Umbilical cord (tissue), 1 donor: ENCODE measurements at regions not wholly inside any gene's neighbourhood (a gene's known extent, or its start where the extent isn't known, plus 50 kb on each side); places are given as distances from the start of the nearest gene placed in this dataset.
"Not testable (repeated sequence)": the region's sequence is repeated elsewhere in the genome, so short reads cannot be mapped to it uniquely, and the experiment has no call there.

Experiments
- DNase-seq: peaks from one replicate; pipeline ENCODE4 v3.0.0-alpha.2; 2015; ENCODE audit warnings: low spot score

- DNase-seq, result not testable (repeated sequence)
Measured at GRCh38 chr17:64800987-64801386, 118.3 kb downstream of the LRRC37A3 start.

GRCh38 chr17:64800361-64800895, 118.8 kb downstream of the LRRC37A3 start:
- not testable (repeated sequence) for DNase-seq

GRCh38 chr17:64799543-64800188, 119.6 kb downstream of the LRRC37A3 start:
- not testable (repeated sequence) for DNase-seq

- DNase-seq, result not testable (repeated sequence)
Measured at GRCh38 chr17:64798961-64799360, 120.3 kb downstream of the LRRC37A3 start.

- DNase-seq, result not testable (repeated sequence)
Measured at GRCh38 chr17:64798489-64798790, 120.8 kb downstream of the LRRC37A3 start.

- not testable (repeated sequence) for DNase-seq
Measured at GRCh38 chr17:64797746-64798488, 121.4 kb downstream of the LRRC37A3 start.

- not testable (repeated sequence) for DNase-seq
Measured at GRCh38 chr17:64795342-64795741, 123.9 kb downstream of the LRRC37A3 start.

- DNase-seq, result not testable (repeated sequence)
Measured at GRCh38 chr17:64794548-64795274, 124.6 kb downstream of the LRRC37A3 start.

GRCh38 chr17:64794113-64794512, 125.2 kb downstream of the LRRC37A3 start:
- DNase-seq, result not testable (repeated sequence)

- DNase-seq, result not testable (repeated sequence)
Measured at GRCh38 chr17:64792793-64793575, 126.3 kb downstream of the LRRC37A3 start.

- not testable (repeated sequence) for DNase-seq
Measured at GRCh38 chr17:64792276-64792675, 127.0 kb downstream of the LRRC37A3 start.

- not testable (repeated sequence) for DNase-seq
Measured at GRCh38 chr17:64791691-64792090, 127.6 kb downstream of the LRRC37A3 start.

- not testable (repeated sequence) for DNase-seq
Measured at GRCh38 chr17:64791226-64791625, 128.1 kb downstream of the LRRC37A3 start.

GRCh38 chr17:64790690-64791089, 128.6 kb upstream of the SMURF2 start:
- DNase-seq, result not testable (repeated sequence)

- not testable (repeated sequence) for DNase-seq
Measured at GRCh38 chr17:64790193-64790592, 128.1 kb upstream of the SMURF2 start.

- DNase-seq, result not testable (repeated sequence)
Measured at GRCh38 chr17:64789061-64789445, 126.9 kb upstream of the SMURF2 start.

GRCh38 chr17:64788286-64789060, 126.4 kb upstream of the SMURF2 start:
- no peak for DNase-seq

GRCh38 chr17:64787921-64788271, 125.8 kb upstream of the SMURF2 start:
- no peak for DNase-seq

- no peak for DNase-seq
Measured at GRCh38 chr17:64787255-64787920, 125.3 kb upstream of the SMURF2 start.

- DNase-seq, result no peak
Measured at GRCh38 chr17:64786337-64786736, 124.2 kb upstream of the SMURF2 start.
